GM12875 (cell line): ENCODE measurements at regions not wholly inside any gene's neighbourhood (a gene's known extent, or its start where the extent isn't known, plus 50 kb on each side); places are given as distances from the start of the nearest gene placed in this dataset.

Source experiments
- H3K4me3 ChIP-seq: one replicate; pipeline ENCODE4 v1.5.1; 2011; ENCODE audit warnings: low read depth, low read length, control low read depth
- TF ChIP-seq, protein P1 (sequence below): IDR thresholded peaks from 2 replicates; pipeline ENCODE4 v1.5.1; 2011; ENCODE audit warnings: low read depth, mild to moderate bottlenecking, control low read depth, inconsistent platforms, low read length, moderate library complexity, borderline replicate concordance; ENCODE audit not compliant: insufficient read depth

DNA sequence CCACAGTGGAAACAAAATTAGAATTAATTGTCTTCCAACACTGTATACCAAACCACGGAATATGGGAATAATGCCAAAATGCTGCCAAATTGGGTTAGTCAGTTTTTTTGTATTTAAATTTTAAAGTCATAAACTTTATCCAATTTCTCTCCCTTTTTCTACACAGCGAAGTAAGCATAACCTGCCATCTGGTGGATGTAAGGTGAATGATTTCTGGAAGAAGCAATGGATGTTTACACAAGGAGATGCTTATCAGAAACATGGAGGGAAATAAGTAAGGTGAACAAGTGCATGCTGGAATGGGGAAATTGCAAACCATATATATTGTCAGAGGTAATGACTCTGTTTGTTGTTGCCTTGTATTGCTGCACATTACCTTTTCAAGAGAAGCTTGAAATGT lies 691.9 kb downstream of the TECRL start:
- TF ChIP-seq, protein P1, sequence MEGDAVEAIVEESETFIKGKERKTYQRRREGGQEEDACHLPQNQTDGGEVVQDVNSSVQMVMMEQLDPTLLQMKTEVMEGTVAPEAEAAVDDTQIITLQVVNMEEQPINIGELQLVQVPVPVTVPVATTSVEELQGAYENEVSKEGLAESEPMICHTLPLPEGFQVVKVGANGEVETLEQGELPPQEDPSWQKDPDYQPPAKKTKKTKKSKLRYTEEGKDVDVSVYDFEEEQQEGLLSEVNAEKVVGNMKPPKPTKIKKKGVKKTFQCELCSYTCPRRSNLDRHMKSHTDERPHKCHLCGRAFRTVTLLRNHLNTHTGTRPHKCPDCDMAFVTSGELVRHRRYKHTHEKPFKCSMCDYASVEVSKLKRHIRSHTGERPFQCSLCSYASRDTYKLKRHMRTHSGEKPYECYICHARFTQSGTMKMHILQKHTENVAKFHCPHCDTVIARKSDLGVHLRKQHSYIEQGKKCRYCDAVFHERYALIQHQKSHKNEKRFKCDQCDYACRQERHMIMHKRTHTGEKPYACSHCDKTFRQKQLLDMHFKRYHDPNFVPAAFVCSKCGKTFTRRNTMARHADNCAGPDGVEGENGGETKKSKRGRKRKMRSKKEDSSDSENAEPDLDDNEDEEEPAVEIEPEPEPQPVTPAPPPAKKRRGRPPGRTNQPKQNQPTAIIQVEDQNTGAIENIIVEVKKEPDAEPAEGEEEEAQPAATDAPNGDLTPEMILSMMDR = no peak

DNA sequence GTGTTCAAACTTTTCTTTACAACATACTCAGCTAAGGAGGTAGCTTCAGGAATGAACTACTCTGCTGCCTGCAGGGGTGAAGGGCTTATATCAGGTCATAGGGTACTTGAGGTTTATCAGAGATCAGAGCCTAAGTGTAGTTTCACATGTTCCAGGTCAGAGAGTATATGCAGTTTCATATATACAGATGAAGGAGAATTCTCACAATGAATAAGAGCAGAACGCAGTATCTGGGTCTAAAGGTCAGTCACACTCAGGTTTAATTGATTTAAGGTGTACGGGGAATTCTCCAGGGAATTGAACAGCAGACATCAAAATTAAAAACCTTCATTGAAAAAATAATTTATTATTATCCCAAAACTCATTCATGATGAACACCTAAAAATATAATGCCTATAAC lies 700.6 kb downstream of the TECRL start:
- TF ChIP-seq, protein P1 = no peak
- no peak overlapping the region for H3K4me3 ChIP-seq

More for the DNA sequence above, 691.9 kb downstream of the TECRL start:
- no peak overlapping the region for H3K4me3 ChIP-seq

DNA sequence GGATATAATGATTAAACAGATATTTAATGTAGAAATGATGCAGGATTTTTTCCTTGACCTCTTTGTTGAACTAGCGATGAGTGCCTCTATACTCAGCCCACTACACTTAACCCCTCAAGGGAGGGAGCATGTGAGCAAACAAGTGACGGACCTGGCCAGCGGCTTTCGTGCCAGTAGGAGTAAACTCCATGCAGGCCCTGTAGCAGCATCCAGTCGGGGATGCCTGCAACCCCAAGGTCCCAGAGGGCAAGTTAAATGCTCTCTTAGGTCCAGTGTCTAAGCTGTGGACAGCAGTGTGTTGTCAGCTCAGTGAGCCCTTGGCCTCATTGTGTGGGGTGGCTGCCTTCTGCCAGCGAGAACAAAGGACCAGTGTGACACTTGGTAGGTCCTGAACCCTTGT lies 708.7 kb downstream of the TECRL start:
- TF ChIP-seq, protein P1 = no peak
- no peak overlapping the region for H3K4me3 ChIP-seq

DNA sequence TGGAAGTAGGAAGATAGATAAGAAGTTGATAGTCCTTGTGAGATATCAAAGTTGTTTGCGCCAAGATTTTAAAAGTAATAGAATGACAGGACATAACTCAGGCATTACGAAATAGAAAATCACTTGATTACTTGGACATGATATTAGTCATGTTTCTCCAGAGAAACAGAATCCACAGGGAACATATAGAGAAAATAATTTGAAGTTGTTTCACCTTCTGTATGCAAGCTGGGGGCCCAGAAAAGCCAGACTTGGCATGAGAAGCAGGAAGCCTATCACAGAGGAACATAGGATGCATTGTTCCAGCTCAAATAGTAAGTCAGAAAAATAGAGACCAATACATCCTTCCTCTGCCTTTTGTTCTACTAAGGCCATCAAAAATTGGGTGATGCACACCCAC lies 715.9 kb downstream of the TECRL start:
- no peak overlapping the region for H3K4me3 ChIP-seq
- TF ChIP-seq, protein P1 = no peak

DNA sequence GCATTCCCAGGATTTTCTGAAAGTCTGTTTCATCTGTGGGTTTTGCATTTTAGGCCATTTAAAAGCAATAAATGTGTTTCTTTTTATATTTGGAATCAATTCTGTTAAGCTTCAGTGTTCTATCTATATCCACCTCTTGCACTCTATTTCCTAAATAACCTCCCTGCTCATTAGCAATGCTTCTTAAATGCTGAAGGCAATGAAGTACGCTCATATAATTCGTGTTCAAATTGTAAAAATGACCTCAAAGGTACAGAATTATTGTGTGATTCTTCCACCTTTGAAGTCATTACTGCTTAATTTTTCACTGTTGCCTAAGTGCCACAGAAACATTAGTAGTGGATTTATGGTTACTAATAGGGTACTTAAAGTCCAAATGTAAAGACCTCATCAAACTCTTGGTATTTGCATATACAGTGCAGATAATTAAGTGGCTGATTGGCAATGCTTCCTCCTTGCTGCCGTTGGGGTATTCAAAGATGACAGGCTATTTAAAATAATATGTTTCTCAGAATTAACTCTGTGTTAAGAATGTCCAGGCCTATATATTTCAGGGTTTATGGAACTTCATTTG lies 730.8 kb downstream of the TECRL start:
- H3K4me3 ChIP-seq = no peak overlapping the region
- TF ChIP-seq, protein P1 = no peak

DNA sequence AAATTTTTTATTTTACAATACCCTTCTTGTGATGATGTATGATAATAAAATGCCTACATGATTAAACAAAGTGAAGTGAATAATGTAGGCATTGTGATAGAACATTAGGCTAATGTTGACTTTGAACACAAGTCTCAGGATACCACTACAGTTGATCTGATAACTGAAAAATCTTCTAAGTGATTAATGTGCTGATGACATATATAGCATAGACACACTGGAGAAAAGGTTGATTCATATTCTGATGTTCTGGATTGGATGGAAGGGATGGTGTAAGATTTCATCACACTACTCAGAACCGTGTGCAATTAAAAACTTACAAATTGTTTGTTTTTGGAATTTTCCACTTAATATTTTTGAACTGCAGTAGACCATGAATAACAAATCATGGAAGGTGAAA lies 738.5 kb downstream of the TECRL start:
- no peak overlapping the region for H3K4me3 ChIP-seq
- TF ChIP-seq, protein P1 = no peak

DNA sequence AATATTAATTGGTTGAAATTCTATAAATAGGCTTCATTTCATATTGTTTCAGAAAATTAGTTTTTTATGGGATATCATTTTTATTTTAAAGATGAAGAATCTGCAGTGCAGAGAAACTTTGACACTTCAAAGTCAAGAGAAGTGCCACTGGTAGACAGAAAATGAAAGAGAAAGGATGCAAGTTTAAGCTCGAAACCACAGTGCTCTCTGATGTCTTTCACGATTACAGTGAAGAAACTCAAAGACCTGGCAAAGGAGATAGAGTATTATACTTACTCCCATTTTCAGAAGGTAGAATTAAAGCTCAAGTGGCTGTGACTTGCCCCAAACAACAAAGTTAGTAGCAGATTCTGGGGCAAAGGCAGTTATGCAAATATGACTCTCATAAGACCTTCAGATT lies 745.4 kb downstream of the TECRL start:
- no peak overlapping the region for H3K4me3 ChIP-seq
- TF ChIP-seq, protein P1 = no peak
